NB4 (cell line): ENCODE measurements at regions not wholly inside any gene's neighbourhood (a gene's known extent, or its start where the extent isn't known, plus 50 kb on each side); places are given as distances from the start of the nearest gene placed in this dataset.

Experiments used
- MYC ChIP-seq: IDR thresholded peaks from 2 replicates; pipeline ENCODE4 v1.6.1; 2011; ENCODE audit warnings: low read depth, low read length
- POLR2A ChIP-seq: IDR thresholded peaks from 2 replicates; pipeline ENCODE4 v1.6.1; 2011; ENCODE audit warnings: mild to moderate bottlenecking; ENCODE audit not compliant: insufficient read length; ENCODE audit errors: extremely low read depth
- TF ChIP-seq, protein P1 (sequence below): IDR thresholded peaks from one replicate; pipeline ENCODE4 v1.5.1; 2012; ENCODE audit warnings: low read depth, low read length
- TF ChIP-seq, protein P2 (sequence below): IDR thresholded peaks from 2 replicates; pipeline ENCODE4 v1.6.1; 2011; ENCODE audit warnings: low read depth, low read length

DNA sequence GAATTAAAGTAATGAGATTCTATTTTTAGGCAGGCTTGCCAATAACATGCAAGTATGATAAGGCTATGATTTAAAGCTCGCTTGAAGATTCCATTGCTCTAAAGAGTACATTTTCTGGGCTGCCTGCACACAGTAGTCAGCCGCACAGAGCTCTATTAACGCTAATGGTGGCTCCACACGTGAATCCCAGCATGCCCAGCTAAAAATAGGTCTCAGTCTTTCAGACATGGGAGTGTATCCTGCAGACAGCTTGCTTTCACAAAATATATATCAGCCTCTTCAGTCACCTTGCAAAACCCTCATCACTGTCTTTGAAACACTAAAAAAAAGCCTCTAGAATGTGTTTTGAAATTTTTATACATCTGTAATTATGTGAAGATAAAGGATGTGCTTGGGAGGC, 418.1 kb downstream of the MTX2 start:
- no peak for TF ChIP-seq POLR2A
- TF ChIP-seq, protein P1, sequence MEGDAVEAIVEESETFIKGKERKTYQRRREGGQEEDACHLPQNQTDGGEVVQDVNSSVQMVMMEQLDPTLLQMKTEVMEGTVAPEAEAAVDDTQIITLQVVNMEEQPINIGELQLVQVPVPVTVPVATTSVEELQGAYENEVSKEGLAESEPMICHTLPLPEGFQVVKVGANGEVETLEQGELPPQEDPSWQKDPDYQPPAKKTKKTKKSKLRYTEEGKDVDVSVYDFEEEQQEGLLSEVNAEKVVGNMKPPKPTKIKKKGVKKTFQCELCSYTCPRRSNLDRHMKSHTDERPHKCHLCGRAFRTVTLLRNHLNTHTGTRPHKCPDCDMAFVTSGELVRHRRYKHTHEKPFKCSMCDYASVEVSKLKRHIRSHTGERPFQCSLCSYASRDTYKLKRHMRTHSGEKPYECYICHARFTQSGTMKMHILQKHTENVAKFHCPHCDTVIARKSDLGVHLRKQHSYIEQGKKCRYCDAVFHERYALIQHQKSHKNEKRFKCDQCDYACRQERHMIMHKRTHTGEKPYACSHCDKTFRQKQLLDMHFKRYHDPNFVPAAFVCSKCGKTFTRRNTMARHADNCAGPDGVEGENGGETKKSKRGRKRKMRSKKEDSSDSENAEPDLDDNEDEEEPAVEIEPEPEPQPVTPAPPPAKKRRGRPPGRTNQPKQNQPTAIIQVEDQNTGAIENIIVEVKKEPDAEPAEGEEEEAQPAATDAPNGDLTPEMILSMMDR: no peak
- no peak for TF ChIP-seq MYC
- TF ChIP-seq, protein P2, sequence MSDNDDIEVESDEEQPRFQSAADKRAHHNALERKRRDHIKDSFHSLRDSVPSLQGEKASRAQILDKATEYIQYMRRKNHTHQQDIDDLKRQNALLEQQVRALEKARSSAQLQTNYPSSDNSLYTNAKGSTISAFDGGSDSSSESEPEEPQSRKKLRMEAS: no peak
